ENCODE measurements at regions not wholly inside any gene's neighbourhood (a gene's known extent, or its start where the extent isn't known, plus 50 kb on each side); places are given as distances from the start of the nearest gene placed in this dataset.
"Not testable (repeated sequence)": the region's sequence is repeated elsewhere in the genome, so short reads cannot be mapped to it uniquely, and the experiment has no call there.

DNA sequence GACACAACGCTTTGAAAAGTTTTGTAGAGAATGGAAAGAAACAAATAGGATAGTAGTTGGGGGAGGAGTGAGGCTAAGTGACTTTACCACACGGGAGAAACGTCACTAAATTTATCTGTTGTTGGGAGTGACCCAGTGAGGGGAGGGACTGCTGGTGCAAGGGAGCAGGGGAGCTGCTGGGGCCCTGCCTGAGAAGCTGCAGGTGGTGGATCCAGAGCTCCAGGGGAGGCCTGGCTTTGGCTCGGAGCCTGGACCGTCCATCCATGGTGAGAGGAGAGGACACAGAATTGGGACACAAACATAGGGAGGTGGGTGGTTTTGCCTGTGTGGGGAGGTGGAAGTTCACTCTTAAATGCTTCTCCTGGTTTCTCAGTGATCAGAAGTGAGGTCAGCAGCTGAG lies 107.6 kb downstream of the GOSR1 start:
- no peak for DNase-seq (ENCODE audit: low read depth)

DNA sequence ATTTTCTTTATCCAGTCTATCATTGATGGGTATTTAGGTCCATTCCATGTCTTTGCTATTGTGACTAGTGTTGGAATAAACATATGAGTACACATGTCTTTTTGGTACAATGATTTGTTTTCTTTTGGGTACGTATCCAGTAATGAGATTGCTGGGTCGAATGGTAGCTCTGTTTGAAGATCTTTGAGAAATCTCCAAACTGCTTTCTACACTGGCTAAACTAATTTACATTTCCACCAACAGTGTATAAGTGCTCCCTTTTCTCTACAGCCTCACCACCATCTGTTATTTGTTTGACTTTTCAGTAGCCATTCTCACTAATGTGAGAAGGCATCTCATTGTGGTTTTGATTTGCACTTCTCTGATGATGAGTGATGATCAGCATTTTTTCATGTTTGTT lies 103.7 kb downstream of the GOSR1 start:
- no peak for DNase-seq (ENCODE audit: low read depth)

DNA sequence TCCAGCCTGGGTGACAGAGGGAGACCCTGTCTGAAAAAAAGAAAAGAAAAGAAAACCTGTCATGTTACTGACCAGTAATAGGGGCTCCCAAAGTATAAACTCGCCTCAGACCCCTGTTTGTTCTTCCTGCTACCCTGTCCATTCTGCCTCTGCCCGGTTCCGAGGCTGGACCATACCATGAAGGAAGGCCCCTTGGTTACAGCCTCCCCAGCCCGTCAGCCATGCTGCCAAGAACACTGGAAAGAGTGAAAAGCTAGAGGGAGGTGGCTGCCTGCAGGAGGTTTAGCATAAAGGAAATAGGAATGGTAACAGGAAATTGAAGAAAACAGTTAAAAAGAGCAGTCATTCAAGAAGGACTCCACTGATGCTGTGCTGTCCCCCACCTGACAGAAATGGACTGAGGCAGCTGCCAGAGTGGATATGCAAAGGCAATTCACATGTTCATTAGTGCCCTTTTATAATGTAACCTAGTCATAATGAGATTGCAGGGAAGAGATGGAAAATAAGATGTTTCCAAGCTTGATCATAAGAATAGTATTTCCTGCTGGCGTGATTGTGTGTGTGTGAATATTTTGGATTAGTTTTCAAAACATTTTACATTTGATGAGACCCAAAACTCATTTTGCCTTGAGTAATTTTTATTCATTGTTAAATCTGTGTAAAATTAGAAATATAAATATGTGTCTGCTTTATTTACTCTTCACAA lies 102.6 kb downstream of the GOSR1 start:
- DNase-seq (ENCODE audit: low read depth), result no peak

GRCh38 chr17:30578015-30578717 lies 101.0 kb downstream of the GOSR1 start:
- not testable (repeated sequence) for DNase-seq (ENCODE audit: low read depth)
